ENCODE measurements at regions not wholly inside any gene's neighbourhood (a gene's known extent, or its start where the extent isn't known, plus 50 kb on each side); places are given as distances from the start of the nearest gene placed in this dataset.

DNA sequence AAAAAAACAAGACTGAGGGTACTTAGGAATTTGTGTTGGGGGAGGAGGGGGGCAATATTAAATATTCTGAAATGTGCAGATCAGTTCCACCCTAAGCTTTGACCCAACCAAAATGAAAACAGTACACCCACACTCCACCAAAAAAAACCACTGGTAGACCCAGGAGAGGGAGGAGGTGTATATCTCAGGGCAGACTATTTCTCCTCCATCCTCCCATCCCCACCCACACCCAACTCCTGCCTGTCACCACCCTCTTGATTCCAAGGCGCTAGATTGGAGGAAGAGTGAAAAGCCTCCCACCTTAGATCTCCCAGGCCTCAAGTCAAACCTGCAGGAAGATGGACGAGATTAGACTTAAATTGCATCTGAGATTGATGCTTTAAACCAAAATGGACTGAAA lies 76.6 kb upstream of the SRD5A3 start:
- TF ChIP-seq, protein P1, sequence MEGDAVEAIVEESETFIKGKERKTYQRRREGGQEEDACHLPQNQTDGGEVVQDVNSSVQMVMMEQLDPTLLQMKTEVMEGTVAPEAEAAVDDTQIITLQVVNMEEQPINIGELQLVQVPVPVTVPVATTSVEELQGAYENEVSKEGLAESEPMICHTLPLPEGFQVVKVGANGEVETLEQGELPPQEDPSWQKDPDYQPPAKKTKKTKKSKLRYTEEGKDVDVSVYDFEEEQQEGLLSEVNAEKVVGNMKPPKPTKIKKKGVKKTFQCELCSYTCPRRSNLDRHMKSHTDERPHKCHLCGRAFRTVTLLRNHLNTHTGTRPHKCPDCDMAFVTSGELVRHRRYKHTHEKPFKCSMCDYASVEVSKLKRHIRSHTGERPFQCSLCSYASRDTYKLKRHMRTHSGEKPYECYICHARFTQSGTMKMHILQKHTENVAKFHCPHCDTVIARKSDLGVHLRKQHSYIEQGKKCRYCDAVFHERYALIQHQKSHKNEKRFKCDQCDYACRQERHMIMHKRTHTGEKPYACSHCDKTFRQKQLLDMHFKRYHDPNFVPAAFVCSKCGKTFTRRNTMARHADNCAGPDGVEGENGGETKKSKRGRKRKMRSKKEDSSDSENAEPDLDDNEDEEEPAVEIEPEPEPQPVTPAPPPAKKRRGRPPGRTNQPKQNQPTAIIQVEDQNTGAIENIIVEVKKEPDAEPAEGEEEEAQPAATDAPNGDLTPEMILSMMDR (IDR thresholded peaks at IDR 0.05) = no peak
- TF ChIP-seq POLR2A (IDR thresholded peaks at IDR 0.05) = no peak
